ENCODE measurements at regions not wholly inside any gene's neighbourhood (a gene's known extent, or its start where the extent isn't known, plus 50 kb on each side); places are given as distances from the start of the nearest gene placed in this dataset.

GRCh38 chr13:88068316-88068715 lies 397.1 kb downstream of the SLITRK5 start:
- DNase-seq (ENCODE audit: extremely low read depth, low read depth): no peak

- DNase-seq (ENCODE audit: extremely low read depth, low read depth): no peak
Measured at GRCh38 chr13:88068975-88069374, 397.8 kb downstream of the SLITRK5 start.

GRCh38 chr13:88071371-88071770 lies 400.2 kb downstream of the SLITRK5 start:
- no peak for DNase-seq (ENCODE audit: extremely low read depth, low read depth)

- no peak for DNase-seq (ENCODE audit: extremely low read depth, low read depth)
Measured at GRCh38 chr13:88074794-88075510, 403.8 kb downstream of the SLITRK5 start.

- no peak for DNase-seq (ENCODE audit: extremely low read depth, low read depth)
Measured at GRCh38 chr13:88085036-88085435, 413.9 kb downstream of the SLITRK5 start.

- no peak for DNase-seq (ENCODE audit: extremely low read depth, low read depth)
Measured at GRCh38 chr13:88086577-88086976, 415.4 kb downstream of the SLITRK5 start.

- no peak for DNase-seq (ENCODE audit: extremely low read depth, low read depth)
Measured at GRCh38 chr13:88097541-88097940, 426.4 kb downstream of the SLITRK5 start.

- no peak for DNase-seq (ENCODE audit: extremely low read depth, low read depth)
Measured at GRCh38 chr13:88103824-88104223, 432.7 kb downstream of the SLITRK5 start.

GRCh38 chr13:88104576-88104975 lies 433.4 kb downstream of the SLITRK5 start:
- no peak for DNase-seq (ENCODE audit: extremely low read depth, low read depth)

GRCh38 chr13:88107570-88107969 lies 436.4 kb downstream of the SLITRK5 start:
- DNase-seq (ENCODE audit: extremely low read depth, low read depth): no peak

GRCh38 chr13:88112526-88112925 lies 441.4 kb downstream of the SLITRK5 start:
- no peak for DNase-seq (ENCODE audit: extremely low read depth, low read depth)

GRCh38 chr13:88115976-88116375 lies 444.8 kb downstream of the SLITRK5 start:
- DNase-seq (ENCODE audit: extremely low read depth, low read depth): no peak

GRCh38 chr13:88118952-88119351 lies 447.8 kb downstream of the SLITRK5 start:
- DNase-seq (ENCODE audit: extremely low read depth, low read depth): no peak

GRCh38 chr13:88124142-88124541 lies 453.0 kb downstream of the SLITRK5 start:
- no peak for DNase-seq (ENCODE audit: extremely low read depth, low read depth)

GRCh38 chr13:88125055-88125454 lies 453.9 kb downstream of the SLITRK5 start:
- no peak for DNase-seq (ENCODE audit: extremely low read depth, low read depth)

- DNase-seq (ENCODE audit: extremely low read depth, low read depth): no peak
Measured at GRCh38 chr13:88136098-88136790, 465.1 kb downstream of the SLITRK5 start.

- DNase-seq (ENCODE audit: extremely low read depth, low read depth): no peak
Measured at GRCh38 chr13:88142653-88143052, 471.5 kb downstream of the SLITRK5 start.

- no peak for DNase-seq (ENCODE audit: extremely low read depth, low read depth)
Measured at GRCh38 chr13:88144580-88144979, 473.4 kb downstream of the SLITRK5 start.

- DNase-seq (ENCODE audit: extremely low read depth, low read depth): no peak
Measured at GRCh38 chr13:88153353-88153752, 482.2 kb downstream of the SLITRK5 start.

GRCh38 chr13:88154001-88154400 lies 482.8 kb downstream of the SLITRK5 start:
- no peak for DNase-seq (ENCODE audit: extremely low read depth, low read depth)

- no peak for DNase-seq (ENCODE audit: extremely low read depth, low read depth)
Measured at GRCh38 chr13:88162076-88162702, 491.0 kb downstream of the SLITRK5 start.

GRCh38 chr13:88176231-88176630 lies 505.1 kb downstream of the SLITRK5 start:
- no peak for DNase-seq (ENCODE audit: extremely low read depth, low read depth)
